GM03348 (cell line): ENCODE measurements at regions not wholly inside any gene's neighbourhood (a gene's known extent, or its start where the extent isn't known, plus 50 kb on each side); places are given as distances from the start of the nearest gene placed in this dataset.
A peak's percentile ranks its signal among the peaks of the same experiment; 100 is the strongest.

ENCODE experiments used
- DNase-seq: peaks from one replicate; pipeline ENCODE4 v3.0.0; 2012; ENCODE audit warnings: low spot score

DNA sequence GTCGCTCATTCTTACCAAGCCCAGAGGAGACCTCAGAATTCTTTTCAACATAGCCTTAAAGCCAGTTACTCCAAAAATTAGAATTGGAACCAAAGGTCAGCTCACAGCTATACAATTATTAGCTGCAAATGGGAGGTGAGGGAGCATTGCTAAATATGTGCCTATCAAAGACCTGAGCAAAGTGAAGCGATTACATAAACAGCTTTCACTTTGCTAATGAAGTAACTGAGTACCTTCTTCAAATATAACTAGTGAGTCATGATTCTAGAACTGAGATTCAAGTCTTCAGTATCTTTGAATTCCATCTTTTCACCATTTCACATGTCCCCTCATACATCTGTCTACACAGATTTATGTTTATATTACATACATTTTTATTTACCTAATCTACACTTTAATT, 122.6 kb downstream of the P2RY1 start:
- DNase-seq: no peak

DNA sequence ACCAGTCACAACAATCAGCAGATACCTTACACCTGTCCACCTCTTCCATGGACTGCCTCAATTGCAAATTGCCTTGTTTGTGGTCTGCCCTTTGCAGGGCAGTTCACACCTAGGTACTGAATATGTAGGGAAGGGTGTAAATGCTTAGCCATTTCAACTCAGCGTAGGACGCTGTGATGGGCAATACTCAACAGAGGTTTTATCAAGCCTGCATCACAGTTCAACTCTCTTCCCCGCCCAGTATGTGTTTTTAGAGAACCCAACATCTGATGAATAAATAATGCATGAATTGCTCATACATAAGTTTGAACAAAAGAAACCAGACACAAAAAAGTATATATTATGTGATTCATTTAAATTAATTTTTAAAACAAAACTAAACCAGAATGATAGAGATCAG, 124.4 kb downstream of the P2RY1 start:
- no peak for DNase-seq

- DNase-seq: no peak
Measured at GRCh38 chr3:152960684-152961083, 125.8 kb downstream of the P2RY1 start.

GRCh38 chr3:152961323-152961722, 126.4 kb downstream of the P2RY1 start:
- DNase-seq: peak; percentile 20

GRCh38 chr3:152964911-152965609, 130.1 kb downstream of the P2RY1 start:
- DNase-seq: no peak

GRCh38 chr3:152968388-152969024, 133.6 kb downstream of the P2RY1 start:
- peak; percentile 29 for DNase-seq

GRCh38 chr3:152969557-152970300, 134.8 kb downstream of the P2RY1 start:
- peak; percentile 59 for DNase-seq

- DNase-seq: no peak
Measured at GRCh38 chr3:152970851-152971250, 135.9 kb downstream of the P2RY1 start.

DNA sequence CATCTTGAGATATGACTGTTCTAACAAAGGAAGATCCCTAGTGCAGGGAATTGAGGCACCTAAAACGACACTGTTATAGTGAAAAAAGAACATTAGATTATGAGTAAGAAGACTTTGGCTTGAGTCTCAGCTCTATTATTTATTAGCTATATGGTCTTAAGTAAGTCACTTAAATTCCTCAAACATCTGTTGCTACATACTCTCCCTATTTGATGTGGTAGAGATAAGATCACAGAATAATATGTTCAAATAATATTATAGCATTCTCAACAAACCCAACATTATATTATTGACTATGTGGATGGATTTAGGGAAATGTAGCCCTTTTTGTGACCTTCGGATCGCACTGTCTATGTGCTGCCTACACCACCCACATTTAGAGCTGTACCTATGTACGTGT, 136.9 kb downstream of the P2RY1 start:
- DNase-seq: no peak

- no peak for DNase-seq
Measured at GRCh38 chr3:152973575-152973974, 138.6 kb downstream of the P2RY1 start.

DNA sequence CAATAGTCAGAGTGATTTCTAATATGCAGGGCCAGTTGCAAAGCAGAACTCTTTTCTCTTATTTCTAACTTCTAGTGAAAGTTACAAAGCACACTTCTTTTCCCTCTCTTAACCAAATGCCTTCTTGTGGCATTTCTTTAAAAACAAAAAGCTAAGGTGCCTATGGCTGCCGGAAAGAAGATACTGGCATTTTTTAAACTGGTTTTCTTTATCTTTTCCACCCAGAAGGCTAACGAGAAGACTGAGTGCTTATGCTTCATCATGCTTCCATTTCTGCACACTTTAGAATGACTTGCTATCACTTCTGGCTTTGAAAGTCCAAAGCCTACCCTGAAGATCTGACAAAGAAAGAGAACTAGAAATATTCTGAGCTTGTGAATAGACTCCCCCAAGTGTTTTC, 141.3 kb downstream of the P2RY1 start:
- DNase-seq: no peak

GRCh38 chr3:152977366-152977765, 142.4 kb downstream of the P2RY1 start:
- no peak for DNase-seq

GRCh38 chr3:152978152-152978551, 143.2 kb downstream of the P2RY1 start:
- DNase-seq: no peak

- no peak for DNase-seq
Measured at GRCh38 chr3:152997526-152997925, 162.6 kb downstream of the P2RY1 start.

DNA sequence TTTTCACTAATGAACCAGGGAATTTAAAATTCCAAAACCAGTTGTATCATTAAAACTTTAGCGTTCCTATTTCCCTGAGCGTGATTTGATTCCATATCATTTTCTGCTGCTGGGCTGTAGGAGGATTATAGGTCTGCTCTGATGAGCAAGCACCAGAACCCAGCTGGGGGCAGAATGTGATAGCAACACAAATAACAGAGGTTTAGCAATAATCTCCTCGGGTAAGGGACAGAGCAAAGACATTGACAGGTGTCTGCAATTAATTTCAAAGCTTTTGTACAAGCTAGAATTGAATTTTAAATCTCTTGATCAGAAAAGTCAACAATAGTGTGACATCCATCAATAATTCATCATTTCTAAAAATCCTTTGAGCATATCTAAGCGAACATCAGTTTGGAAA, 163.4 kb upstream of the RAP2B start:
- no peak for DNase-seq

- no peak for DNase-seq
Measured at GRCh38 chr3:153000325-153000724, 161.7 kb upstream of the RAP2B start.

DNA sequence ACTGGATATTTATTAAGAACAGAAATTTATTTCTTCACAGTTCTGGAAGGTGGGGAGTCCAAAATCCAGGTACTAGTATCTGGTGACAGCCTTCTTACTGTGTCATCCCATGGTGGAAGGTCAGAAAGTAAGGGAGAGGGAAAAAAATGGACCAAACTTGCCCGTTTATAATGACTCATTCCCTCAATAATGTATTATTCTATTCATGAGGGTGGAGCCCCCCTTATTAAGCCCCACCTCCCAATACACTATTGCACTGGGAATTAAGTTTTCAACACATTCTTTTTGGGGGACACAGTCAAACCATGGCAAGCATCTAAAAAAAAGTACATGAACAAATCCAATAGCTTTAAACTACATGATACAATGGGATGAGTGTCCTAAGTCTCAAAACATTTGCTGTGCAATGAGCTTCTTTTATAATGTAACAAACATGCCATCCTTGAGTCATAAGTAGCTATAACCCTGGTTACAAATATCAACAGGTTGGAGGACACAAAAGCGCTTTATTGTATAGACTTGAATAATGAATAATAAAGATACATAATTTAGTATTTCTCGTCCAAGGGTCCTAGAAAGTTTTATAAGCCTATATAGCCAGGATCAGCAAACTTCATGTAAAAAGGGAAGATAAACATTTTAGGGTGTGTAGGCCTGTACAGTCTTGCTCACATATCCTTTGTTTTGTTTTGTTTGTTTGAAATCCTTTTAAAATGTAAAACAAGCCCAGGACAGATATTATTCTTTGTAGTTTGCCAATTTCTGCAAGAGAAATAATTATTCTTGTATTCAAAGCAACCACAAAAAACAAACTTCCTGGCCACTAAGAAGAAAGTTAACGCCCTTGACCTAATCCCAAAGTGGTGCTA, 160.6 kb upstream of the RAP2B start:
- no peak for DNase-seq

GRCh38 chr3:153003441-153003840, 158.6 kb upstream of the RAP2B start:
- DNase-seq: no peak

DNA sequence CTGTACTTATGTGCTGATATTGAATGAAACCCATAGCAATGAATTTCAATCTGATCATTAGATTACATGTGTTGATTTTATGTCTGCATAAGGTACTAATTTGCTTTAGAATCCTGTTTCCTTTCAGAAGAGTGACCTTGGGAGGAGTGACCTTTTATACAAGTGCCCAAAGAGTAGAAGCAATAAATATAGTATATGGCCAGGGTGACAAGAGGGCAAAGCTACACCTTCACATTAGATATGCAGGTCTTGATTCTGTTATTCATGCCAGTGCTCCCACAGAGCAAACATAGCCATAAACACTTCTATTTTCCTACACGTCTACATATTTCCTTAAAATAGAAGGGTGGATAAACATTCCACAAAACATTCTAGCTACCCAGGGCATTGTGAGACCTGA, 158.2 kb upstream of the RAP2B start:
- no peak for DNase-seq

- no peak for DNase-seq
Measured at GRCh38 chr3:153008226-153008625, 153.8 kb upstream of the RAP2B start.

DNA sequence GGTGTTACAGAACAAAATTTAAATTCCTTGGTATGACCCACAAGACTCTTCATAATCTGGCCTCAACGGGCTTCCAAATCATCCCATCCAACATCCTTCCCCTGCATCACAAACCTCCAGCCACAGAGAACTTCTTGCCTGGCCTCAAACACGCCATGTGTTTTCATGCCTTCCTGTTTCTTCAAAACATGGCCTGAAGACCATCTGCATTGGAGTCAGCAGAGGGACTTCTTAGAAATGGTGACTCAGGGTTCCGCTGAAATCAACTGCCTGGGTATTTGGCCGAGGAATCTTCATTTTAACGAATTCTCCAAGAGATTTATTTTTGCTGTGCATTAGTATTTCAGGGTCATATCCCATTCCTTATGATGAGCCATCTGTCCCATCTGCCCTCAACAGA, 138.1 kb upstream of the RAP2B start:
- DNase-seq: no peak

GRCh38 chr3:153026026-153026425, 136.0 kb upstream of the RAP2B start:
- DNase-seq: peak; percentile 51
